Mesendoderm (in vitro differentiated cells): ENCODE measurements at regions not wholly inside any gene's neighbourhood (a gene's known extent, or its start where the extent isn't known, plus 50 kb on each side); places are given as distances from the start of the nearest gene placed in this dataset.

Source experiments
- DNase-seq: peaks from one replicate; pipeline ENCODE4 v3.0.0; 2013
- H2AK5ac ChIP-seq: 2 replicates; pipeline ENCODE4 v1.6.1; 2013; ENCODE audit warnings: low read length, inconsistent platforms
- H2BK120ac ChIP-seq: 2 replicates; pipeline ENCODE4 v1.6.1; 2013; ENCODE audit warnings: low read depth, mild to moderate bottlenecking, low read length, moderate library complexity, mixed read lengths
- H2BK15ac ChIP-seq: replicated peaks from 2 replicates; pipeline ENCODE4 v1.6.1; 2013; ENCODE audit warnings: low read depth, mild to moderate bottlenecking, moderate library complexity
- H2BK5ac ChIP-seq: 2 replicates; pipeline ENCODE4 v1.6.1; 2013; ENCODE audit warnings: low read length, inconsistent platforms
- H3K18ac ChIP-seq: 2 replicates; pipeline ENCODE4 v1.6.1; 2013; ENCODE audit warnings: mild to moderate bottlenecking, low read length, mixed read lengths
- H3K23ac ChIP-seq: one replicate; pipeline ENCODE4 v1.6.1; 2013; ENCODE audit warnings: low read length
- H3K27ac ChIP-seq: 2 replicates; pipeline ENCODE4 v1.5.1; 2013; ENCODE audit warnings: low read depth, mild to moderate bottlenecking, inconsistent platforms, low read length, moderate library complexity
- H3K27me3 ChIP-seq: 2 replicates; pipeline ENCODE4 v1.6.1; 2013; ENCODE audit warnings: low read length, control low read depth, mild to moderate bottlenecking, inconsistent platforms; ENCODE audit not compliant: insufficient read depth, poor library complexity
- H3K36me3 ChIP-seq: 2 replicates; pipeline ENCODE4 v1.6.1; 2013; ENCODE audit warnings: low read length, inconsistent platforms; ENCODE audit not compliant: control insufficient read depth, insufficient read depth
- H3K4ac ChIP-seq: one replicate; pipeline ENCODE4 v1.6.1; 2013; ENCODE audit warnings: low read depth, mild to moderate bottlenecking, low read length, moderate library complexity
- H3K4me1 ChIP-seq: 2 replicates; pipeline ENCODE4 v1.6.1; 2013; ENCODE audit warnings: low read depth, low read length, inconsistent platforms; ENCODE audit not compliant: control insufficient read depth
- H3K4me2 ChIP-seq: 2 replicates; pipeline ENCODE4 v1.6.1; 2013; ENCODE audit warnings: low read length
- H3K4me3 ChIP-seq: 2 replicates; pipeline ENCODE4 v1.5.1; 2013; ENCODE audit warnings: mild to moderate bottlenecking, low read length
- H3K56ac ChIP-seq: one replicate; pipeline ENCODE4 v1.6.1; 2013; ENCODE audit warnings: low read length
- H3K79me1 ChIP-seq: 2 replicates; pipeline ENCODE4 v1.6.1; 2013; ENCODE audit warnings: low read length, inconsistent platforms
- H3K79me2 ChIP-seq: 2 replicates; pipeline ENCODE4 v1.6.1; 2013; ENCODE audit warnings: mild to moderate bottlenecking, low read length; ENCODE audit not compliant: control insufficient read depth, insufficient read depth
- H3K9ac ChIP-seq: 2 replicates; pipeline ENCODE4 v1.6.1; 2013; ENCODE audit warnings: low read length, inconsistent platforms
- H4K5ac ChIP-seq: one replicate; pipeline ENCODE4 v1.6.1; 2013; ENCODE audit warnings: low read length
- H4K8ac ChIP-seq: one replicate; pipeline ENCODE4 v1.6.1; 2013; ENCODE audit warnings: low read depth, mild to moderate bottlenecking, control low read depth, low read length, moderate library complexity
- WGBS: extraction: QIAGEN DNeasy Blood & Tissue Kit; methylation state at CpG from one replicate; pipeline ENCODE4 v1.1.7; 2013; ENCODE audit warnings: low lambda C conversion rate, missing lambda C conversion rate; ENCODE audit not compliant: insufficient coverage; ENCODE audit errors: extremely low coverage; 5-methylcytosine and 5-hydroxymethylcytosine counted together

- Histone ChIP-seq H3K79me2 (no peaks in the 10 kb centered on the region), H2BK5ac (no peak overlapping the region), H3K23ac (no peak overlapping the region), H3K27ac (no peak overlapping the region), H2AK5ac (no peak overlapping the region), H3K4me2 (no peak overlapping the region), H3K36me3 (no peaks in the 10 kb centered on the region), H4K8ac (no peak overlapping the region), H3K18ac (no peak overlapping the region), H2BK15ac (no peak overlapping the region), H2BK120ac (no peak overlapping the region), H3K4me1 (no peaks in the 10 kb centered on the region), H3K79me1 (no peaks in the 10 kb centered on the region), H4K5ac (no peak overlapping the region), H3K4ac (no peak overlapping the region), H3K4me3 (no peak overlapping the region), H3K9ac (no peak overlapping the region), H3K27me3 (no peaks in the 10 kb centered on the region), H3K56ac (no peak overlapping the region)
- no CpG with 5 or more reads among the region's 7 CpGs for WGBS
- no peak for DNase-seq
These were observed 65.6 kb downstream of the TEX35 start for GRCh38 chr1:178578541-178578940.

GRCh38 chr1:178579095-178579494 is 66.2 kb downstream of the TEX35 start:
- H2BK15ac ChIP-seq = no peak overlapping the region
- H4K8ac ChIP-seq = no peak overlapping the region
- H3K4me1 ChIP-seq = no peaks in the 10 kb centered on the region
- H4K5ac ChIP-seq = no peak overlapping the region
- no peak overlapping the region for H3K9ac ChIP-seq
- H3K4me2 ChIP-seq = no peak overlapping the region
- no CpG with 5 or more reads among the region's 4 CpGs for WGBS
- no peak for DNase-seq
- no peaks in the 10 kb centered on the region for H3K36me3 ChIP-seq
- H3K79me2 ChIP-seq = no peaks in the 10 kb centered on the region
- no peak overlapping the region for H3K4me3 ChIP-seq
- H3K56ac ChIP-seq = no peak overlapping the region
- no peak overlapping the region for H3K4ac ChIP-seq
- no peak overlapping the region for H3K23ac ChIP-seq
- no peak overlapping the region for H3K18ac ChIP-seq
- H3K79me1 ChIP-seq = no peaks in the 10 kb centered on the region
- H2BK5ac ChIP-seq = no peak overlapping the region
- no peak overlapping the region for H2AK5ac ChIP-seq
- no peak overlapping the region for H2BK120ac ChIP-seq
- H3K27ac ChIP-seq = no peak overlapping the region
- H3K27me3 ChIP-seq = no peaks in the 10 kb centered on the region

DNA sequence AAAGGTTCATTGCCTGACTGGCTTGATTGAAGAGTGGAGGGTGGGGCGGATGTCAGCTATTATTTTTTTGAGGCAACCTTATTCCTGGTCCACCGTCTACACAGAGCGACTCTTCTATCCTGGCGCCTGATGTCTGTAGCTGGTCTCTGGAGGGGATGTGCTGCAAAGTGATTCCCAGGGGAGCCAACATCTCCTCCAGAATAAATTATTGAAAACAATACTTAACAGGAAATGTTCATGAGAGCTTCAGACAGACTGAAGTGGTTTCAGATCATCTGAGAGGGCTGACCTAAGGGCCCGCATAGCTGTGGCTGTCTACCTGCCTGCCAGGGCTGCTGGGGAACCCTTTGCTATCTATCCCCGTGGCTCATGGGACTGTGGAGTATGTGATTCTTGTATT is 66.7 kb downstream of the TEX35 start:
- WGBS = no CpG with 5 or more reads among the region's 6 CpGs
- no peak overlapping the region for H3K56ac ChIP-seq
- H3K79me1 ChIP-seq = no peaks in the 10 kb centered on the region
- H4K8ac ChIP-seq = no peak overlapping the region
- no peaks in the 10 kb centered on the region for H3K4me1 ChIP-seq
- H2BK15ac ChIP-seq = no peak overlapping the region
- H3K79me2 ChIP-seq = no peaks in the 10 kb centered on the region
- no peak overlapping the region for H3K23ac ChIP-seq
- no peaks in the 10 kb centered on the region for H3K27me3 ChIP-seq
- DNase-seq = no peak
- H2AK5ac ChIP-seq = no peak overlapping the region
- no peak overlapping the region for H2BK5ac ChIP-seq
- no peak overlapping the region for H3K4me2 ChIP-seq
- H3K4me3 ChIP-seq = no peak overlapping the region
- H4K5ac ChIP-seq = no peak overlapping the region
- H3K9ac ChIP-seq = no peak overlapping the region
- H2BK120ac ChIP-seq = no peak overlapping the region
- no peak overlapping the region for H3K18ac ChIP-seq
- H3K27ac ChIP-seq = no peak overlapping the region
- H3K36me3 ChIP-seq = no peaks in the 10 kb centered on the region
- no peak overlapping the region for H3K4ac ChIP-seq

GRCh38 chr1:178580096-178580495 is 67.2 kb downstream of the TEX35 start:
- Histone ChIP-seq H3K9ac (no peak overlapping the region), H2AK5ac (no peak overlapping the region), H3K27ac (no peak overlapping the region), H3K23ac (no peak overlapping the region), H4K5ac (no peak overlapping the region), H2BK15ac (no peak overlapping the region), H3K79me1 (no peaks in the 10 kb centered on the region), H3K18ac (no peak overlapping the region), H2BK5ac (no peak overlapping the region), H2BK120ac (no peak overlapping the region), H3K56ac (no peak overlapping the region), H3K27me3 (no peaks in the 10 kb centered on the region), H3K4ac (no peak overlapping the region), H3K79me2 (no peaks in the 10 kb centered on the region), H3K36me3 (no peaks in the 10 kb centered on the region), H4K8ac (no peak overlapping the region), H3K4me1 (no peaks in the 10 kb centered on the region), H3K4me2 (no peak overlapping the region), H3K4me3 (no peak overlapping the region)
- no CpG with 5 or more reads among the region's 5 CpGs for WGBS
- no peak for DNase-seq

DNA sequence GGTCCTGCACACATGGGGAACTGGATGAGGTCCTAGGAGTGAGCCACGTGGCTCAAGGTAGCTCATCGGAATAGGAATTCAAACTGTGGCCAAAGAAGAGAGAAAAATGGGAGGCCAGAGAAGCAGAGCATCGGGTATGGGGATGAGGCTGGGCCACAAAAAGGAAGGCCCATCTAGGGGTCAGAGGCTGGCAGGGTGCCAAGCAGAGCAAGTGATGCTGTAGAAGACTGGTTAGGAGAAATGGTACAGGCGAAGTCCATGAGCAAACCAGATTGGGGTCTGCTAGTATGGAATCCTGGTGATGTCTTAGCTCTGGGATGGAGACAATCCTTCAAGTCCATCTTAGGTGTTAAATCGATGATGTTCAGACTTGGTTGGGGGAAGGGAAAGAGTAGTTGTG is 68.0 kb downstream of the TEX35 start:
- no peak overlapping the region for H3K4me2 ChIP-seq
- H3K18ac ChIP-seq = no peak overlapping the region
- H3K79me1 ChIP-seq = no peaks in the 10 kb centered on the region
- H4K5ac ChIP-seq = no peak overlapping the region
- no peak overlapping the region for H3K9ac ChIP-seq
- H3K56ac ChIP-seq = no peak overlapping the region
- no peak overlapping the region for H2BK120ac ChIP-seq
- DNase-seq = no peak
- H3K27ac ChIP-seq = no peak overlapping the region
- H2AK5ac ChIP-seq = no peak overlapping the region
- WGBS = no CpG with 5 or more reads among the region's 5 CpGs
- H2BK15ac ChIP-seq = no peak overlapping the region
- H3K23ac ChIP-seq = no peak overlapping the region
- H4K8ac ChIP-seq = no peak overlapping the region
- no peaks in the 10 kb centered on the region for H3K79me2 ChIP-seq
- H3K27me3 ChIP-seq = no peaks in the 10 kb centered on the region
- H3K36me3 ChIP-seq = no peaks in the 10 kb centered on the region
- no peak overlapping the region for H2BK5ac ChIP-seq
- no peak overlapping the region for H3K4me3 ChIP-seq
- H3K4ac ChIP-seq = no peak overlapping the region
- no peaks in the 10 kb centered on the region for H3K4me1 ChIP-seq
